GM18505 (cell line): ENCODE measurements at regions not wholly inside any gene's neighbourhood (a gene's known extent, or its start where the extent isn't known, plus 50 kb on each side); places are given as distances from the start of the nearest gene placed in this dataset.

Experiments
- ATAC-seq: cut with Tn5 transposase; IDR thresholded peaks from one replicate; pipeline ENCODE4 v1.9.1; 2021; ENCODE audit not compliant: unreplicated experiment
- POLR2A ChIP-seq: IDR thresholded peaks from 4 replicates; pipeline ENCODE4 v1.6.1; 2011; ENCODE audit warnings: borderline replicate concordance; ENCODE audit not compliant: insufficient read depth, insufficient read length; ENCODE audit errors: extremely low read depth

- no peak for ATAC-seq
- TF ChIP-seq POLR2A = no peak
Observed at GRCh38 chr5:120086081-120086480, 378.0 kb upstream of the PRR16 start.

GRCh38 chr5:120088412-120088811, 375.7 kb upstream of the PRR16 start:
- TF ChIP-seq POLR2A = no peak
- no peak for ATAC-seq

GRCh38 chr5:120088836-120089235, 375.3 kb upstream of the PRR16 start:
- no peak for ATAC-seq
- no peak for TF ChIP-seq POLR2A

- no peak for ATAC-seq
- TF ChIP-seq POLR2A = no peak
Observed at GRCh38 chr5:120091376-120091948, 372.6 kb upstream of the PRR16 start.

- no peak for TF ChIP-seq POLR2A
- no peak for ATAC-seq
Observed at GRCh38 chr5:120092649-120093048, 371.5 kb upstream of the PRR16 start.

GRCh38 chr5:120093178-120093577, 370.9 kb upstream of the PRR16 start:
- no peak for TF ChIP-seq POLR2A
- ATAC-seq = no peak

- ATAC-seq = peak; percentile 64
- no peak for TF ChIP-seq POLR2A
Observed at GRCh38 chr5:120096413-120096812, 367.7 kb upstream of the PRR16 start.

GRCh38 chr5:120098426-120098825, 365.7 kb upstream of the PRR16 start:
- ATAC-seq = no peak
- TF ChIP-seq POLR2A = no peak

- no peak for TF ChIP-seq POLR2A
- no peak for ATAC-seq
Observed at GRCh38 chr5:120098902-120099535, 365.1 kb upstream of the PRR16 start.

- ATAC-seq = no peak
- TF ChIP-seq POLR2A = no peak
Observed at GRCh38 chr5:120101771-120102170, 362.3 kb upstream of the PRR16 start.

GRCh38 chr5:120103495-120103894, 360.6 kb upstream of the PRR16 start:
- no peak for ATAC-seq
- no peak for TF ChIP-seq POLR2A

- no peak for TF ChIP-seq POLR2A
Observed at GRCh38 chr5:120106912-120107525, 357.1 kb upstream of the PRR16 start.

GRCh38 chr5:120108586-120109248, 355.4 kb upstream of the PRR16 start:
- no peak for ATAC-seq
- no peak for TF ChIP-seq POLR2A

More at GRCh38 chr5:120106912-120107525, 357.1 kb upstream of the PRR16 start:
- no peak for ATAC-seq

- TF ChIP-seq POLR2A = no peak
- no peak for ATAC-seq
Observed at GRCh38 chr5:120122703-120123102, 341.4 kb upstream of the PRR16 start.
